SU-DHL-6 (cell line): ENCODE measurements at regions not wholly inside any gene's neighbourhood (a gene's known extent, or its start where the extent isn't known, plus 50 kb on each side); places are given as distances from the start of the nearest gene placed in this dataset.

Experiments used
- EZH2phosphoT487 ChIP-seq: fragments of 200-600 bp; sonication (generic), shearing (Covaris generic); conservative IDR thresholded peaks from 2 replicates; pipeline ENCODE4 v1.6.1; 2018; ENCODE audit warnings: mild to moderate bottlenecking, antibody characterized with exemption, low read length, moderate library complexity, mixed read lengths
- TF ChIP-seq, protein P1 (sequence below): fragments of 200-600 bp; sonication (generic); IDR thresholded peaks from one replicate; pipeline ENCODE4 v1.5.1; 2017; ENCODE audit warnings: antibody characterized with exemption, mild to moderate bottlenecking, low read length, moderate library complexity; ENCODE audit not compliant: insufficient read depth, poor library complexity, severe bottlenecking

DNA sequence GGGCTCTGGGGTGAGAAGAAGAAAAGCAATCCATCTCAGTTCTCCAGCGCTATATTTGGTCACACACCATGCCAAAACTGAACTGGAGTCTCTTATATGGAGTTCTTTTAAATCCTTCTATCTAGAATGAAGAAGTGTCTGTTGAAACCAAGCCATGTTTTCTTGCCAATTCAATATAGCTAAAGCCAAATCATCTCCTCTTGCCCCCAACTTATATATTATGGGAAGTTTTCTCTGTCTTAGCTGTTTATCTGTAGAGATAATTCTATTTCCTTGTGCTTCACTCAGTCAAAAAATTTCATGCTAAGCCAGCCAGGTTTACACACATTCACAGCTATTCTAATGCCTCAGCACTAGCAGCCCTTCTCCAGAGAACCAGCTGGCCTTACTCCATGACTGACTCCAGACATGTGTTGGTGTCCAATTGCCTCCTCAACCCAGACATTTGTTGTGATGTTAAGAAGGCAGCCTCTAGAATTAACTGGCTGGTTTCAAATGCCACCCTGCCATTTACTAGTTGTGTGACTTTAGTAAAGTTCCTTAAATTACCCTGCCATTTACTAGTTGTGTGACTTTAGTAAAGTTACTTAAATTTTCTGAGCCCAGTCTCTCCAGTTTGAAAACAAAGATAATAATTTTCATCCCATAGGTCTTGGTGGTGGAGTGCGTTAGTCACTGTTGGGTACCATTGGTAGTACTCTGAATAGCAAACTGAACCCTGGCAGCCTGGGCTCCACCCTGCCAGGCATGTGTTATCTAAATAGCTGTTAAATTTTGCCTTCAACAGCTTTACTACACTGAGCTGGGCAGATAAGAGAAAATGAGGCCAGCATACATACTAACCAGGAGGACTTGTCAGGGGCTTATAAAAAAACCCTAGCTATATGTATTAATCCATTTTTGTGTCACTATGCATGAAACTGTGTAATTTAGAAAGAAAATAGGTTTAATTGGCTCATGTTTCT is 525.1 kb downstream of the LMO7 start:
- TF ChIP-seq, protein P1, sequence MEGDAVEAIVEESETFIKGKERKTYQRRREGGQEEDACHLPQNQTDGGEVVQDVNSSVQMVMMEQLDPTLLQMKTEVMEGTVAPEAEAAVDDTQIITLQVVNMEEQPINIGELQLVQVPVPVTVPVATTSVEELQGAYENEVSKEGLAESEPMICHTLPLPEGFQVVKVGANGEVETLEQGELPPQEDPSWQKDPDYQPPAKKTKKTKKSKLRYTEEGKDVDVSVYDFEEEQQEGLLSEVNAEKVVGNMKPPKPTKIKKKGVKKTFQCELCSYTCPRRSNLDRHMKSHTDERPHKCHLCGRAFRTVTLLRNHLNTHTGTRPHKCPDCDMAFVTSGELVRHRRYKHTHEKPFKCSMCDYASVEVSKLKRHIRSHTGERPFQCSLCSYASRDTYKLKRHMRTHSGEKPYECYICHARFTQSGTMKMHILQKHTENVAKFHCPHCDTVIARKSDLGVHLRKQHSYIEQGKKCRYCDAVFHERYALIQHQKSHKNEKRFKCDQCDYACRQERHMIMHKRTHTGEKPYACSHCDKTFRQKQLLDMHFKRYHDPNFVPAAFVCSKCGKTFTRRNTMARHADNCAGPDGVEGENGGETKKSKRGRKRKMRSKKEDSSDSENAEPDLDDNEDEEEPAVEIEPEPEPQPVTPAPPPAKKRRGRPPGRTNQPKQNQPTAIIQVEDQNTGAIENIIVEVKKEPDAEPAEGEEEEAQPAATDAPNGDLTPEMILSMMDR: no peak
- TF ChIP-seq EZH2phosphoT487: no peak
